CD4-positive, alpha-beta T cell (primary cell): ENCODE measurements at regions not wholly inside any gene's neighbourhood (a gene's known extent, or its start where the extent isn't known, plus 50 kb on each side); places are given as distances from the start of the nearest gene placed in this dataset.

ENCODE experiments used
- ATAC-seq: fragments of 200-7000 bp; cut with Tn5 transposase; one replicate; pipeline ENCODE4 v1.10.0; 2022; ENCODE audit warnings: mild to moderate bottlenecking; ENCODE audit not compliant: poor library complexity
- CTCF ChIA-PET: fragments of 350-600 bp; sonication (Branson Sonifier 250); formaldehyde crosslinking; loops from one replicate; lab custom pipeline; 2021; ENCODE audit warnings: antibody characterized with exemption, inconsistent platforms; lab: Charles Lee
- POLR2A ChIA-PET: fragments of 350-600 bp; sonication (Branson Sonifier 250); formaldehyde crosslinking; loops from one replicate; lab custom pipeline; 2021; ENCODE audit warnings: antibody characterized with exemption, inconsistent platforms; lab: Charles Lee
- DNase-seq, 14 experiments: peaks; one replicate each; pipeline ENCODE4 v3.0.0-alpha.2; 2013 to 2020; ENCODE audit warnings: mixed read lengths in 2 of 14
- H3K27ac ChIP-seq, 2 donors: one replicate each; pipeline versions ENCODE4 v1.5.1 to v1.7.0; 2013; ENCODE audit warnings: low read length in 2 of 2, low read depth in 1 of 2, mild to moderate bottlenecking in 1 of 2
- H3K27me3 ChIP-seq, 2 experiments: 1 replicate in 1 of 2; 2 replicates in 1 of 2; pipeline versions ENCODE4 v1.6.1 to v1.7.0; 2013; ENCODE audit warnings: low read length in 2 of 2, control low read depth in 1 of 2, mild to moderate bottlenecking in 1 of 2, moderate library complexity in 1 of 2; ENCODE audit not compliant: insufficient read depth in 2 of 2, control insufficient read depth in 1 of 2
- H3K36me3 ChIP-seq: one replicate; pipeline ENCODE4 v1.6.1; 2013; ENCODE audit warnings: low read length, control low read depth; ENCODE audit not compliant: insufficient read depth
- H3K4me1 ChIP-seq: one replicate; pipeline ENCODE4 v1.6.1; 2013; ENCODE audit warnings: low read length, control low read depth; ENCODE audit not compliant: insufficient read depth
- H3K4me3 ChIP-seq: one replicate; pipeline ENCODE4 v1.5.1; 2013; ENCODE audit warnings: mild to moderate bottlenecking, low read length, moderate library complexity
- H3K9me3 ChIP-seq, 2 experiments: 1 replicate in 1 of 2; 2 replicates in 1 of 2; pipeline versions ENCODE4 v1.6.1 to v1.7.0; 2013; ENCODE audit warnings: low read length in 2 of 2, mild to moderate bottlenecking in 2 of 2, control low read depth in 1 of 2, moderate library complexity in 1 of 2; ENCODE audit not compliant: control insufficient read depth in 1 of 2, insufficient read depth in 1 of 2
- H3K27ac Mint-ChIP-seq: one replicate; pipeline ENCODE4 v1.8.0; 2020; ENCODE audit warnings: mixed read lengths
- H3K27me3 Mint-ChIP-seq: one replicate; pipeline ENCODE4 v1.8.0; 2021; ENCODE audit warnings: mixed read lengths
- H3K36me3 Mint-ChIP-seq: one replicate; pipeline ENCODE4 v1.8.0; 2021; ENCODE audit warnings: low read depth, mixed read lengths
- H3K4me1 Mint-ChIP-seq: one replicate; pipeline ENCODE4 v1.8.0; 2021; ENCODE audit warnings: low read depth, mixed read lengths
- H3K4me3 Mint-ChIP-seq: one replicate; pipeline ENCODE4 v1.8.0; 2020; ENCODE audit warnings: mild to moderate bottlenecking, mixed read lengths
- H3K9me3 Mint-ChIP-seq: one replicate; pipeline ENCODE4 v1.8.0; 2020; ENCODE audit warnings: mixed read lengths
- intact Hi-C, 2 experiments: fragments of 100-400 bp; cut with DNase I in 1 of 2; cut with micrococcal nuclease in 1 of 2; formaldehyde crosslinking; loops; one replicate each; pipeline versions ENCODE4 v1.15.1 to v1.9.0; 2023 to 2025; cut with DNase I, micrococcal nuclease
- TF ChIP-seq, protein P1 (sequence below): fragments of 200-600 bp; IDR thresholded peaks from one replicate; pipeline ENCODE4 v1.8.0; 2022; ENCODE audit warnings: antibody characterized with exemption, mild to moderate bottlenecking

- TF ChIP-seq, protein P1, sequence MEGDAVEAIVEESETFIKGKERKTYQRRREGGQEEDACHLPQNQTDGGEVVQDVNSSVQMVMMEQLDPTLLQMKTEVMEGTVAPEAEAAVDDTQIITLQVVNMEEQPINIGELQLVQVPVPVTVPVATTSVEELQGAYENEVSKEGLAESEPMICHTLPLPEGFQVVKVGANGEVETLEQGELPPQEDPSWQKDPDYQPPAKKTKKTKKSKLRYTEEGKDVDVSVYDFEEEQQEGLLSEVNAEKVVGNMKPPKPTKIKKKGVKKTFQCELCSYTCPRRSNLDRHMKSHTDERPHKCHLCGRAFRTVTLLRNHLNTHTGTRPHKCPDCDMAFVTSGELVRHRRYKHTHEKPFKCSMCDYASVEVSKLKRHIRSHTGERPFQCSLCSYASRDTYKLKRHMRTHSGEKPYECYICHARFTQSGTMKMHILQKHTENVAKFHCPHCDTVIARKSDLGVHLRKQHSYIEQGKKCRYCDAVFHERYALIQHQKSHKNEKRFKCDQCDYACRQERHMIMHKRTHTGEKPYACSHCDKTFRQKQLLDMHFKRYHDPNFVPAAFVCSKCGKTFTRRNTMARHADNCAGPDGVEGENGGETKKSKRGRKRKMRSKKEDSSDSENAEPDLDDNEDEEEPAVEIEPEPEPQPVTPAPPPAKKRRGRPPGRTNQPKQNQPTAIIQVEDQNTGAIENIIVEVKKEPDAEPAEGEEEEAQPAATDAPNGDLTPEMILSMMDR, result no peak
- ATAC-seq, result no peak
- H3K4me3 ChIP-seq, result no peak overlapping the region
- H3K9me3 ChIP-seq, result no peaks in the 10 kb centered on the region
- no peak overlapping the region for H3K27ac ChIP-seq
- H3K27ac Mint-ChIP-seq, result no peak overlapping the region
- H3K27me3 ChIP-seq, result no peaks in the 10 kb centered on the region
- no peak overlapping the region for H3K4me3 Mint-ChIP-seq
- no peaks in the 10 kb centered on the region for H3K4me1 ChIP-seq
- no peaks in the 10 kb centered on the region for H3K36me3 ChIP-seq
- H3K4me1 Mint-ChIP-seq, result no peaks in the 10 kb centered on the region
- intact Hi-C loops, result no loop called here
- no peak for DNase-seq
- peaks cover 5% of the 10 kb centered on the region for H3K9me3 Mint-ChIP-seq
- no peaks in the 10 kb centered on the region for H3K36me3 Mint-ChIP-seq
- POLR2A ChIA-PET, result no interaction called here
- H3K27me3 Mint-ChIP-seq, result no peaks in the 10 kb centered on the region
- CTCF ChIA-PET, result no interaction called here
Observed at GRCh38 chr4:135840781-135841180, 1639.2 kb upstream of the PABPC4L start.

DNA sequence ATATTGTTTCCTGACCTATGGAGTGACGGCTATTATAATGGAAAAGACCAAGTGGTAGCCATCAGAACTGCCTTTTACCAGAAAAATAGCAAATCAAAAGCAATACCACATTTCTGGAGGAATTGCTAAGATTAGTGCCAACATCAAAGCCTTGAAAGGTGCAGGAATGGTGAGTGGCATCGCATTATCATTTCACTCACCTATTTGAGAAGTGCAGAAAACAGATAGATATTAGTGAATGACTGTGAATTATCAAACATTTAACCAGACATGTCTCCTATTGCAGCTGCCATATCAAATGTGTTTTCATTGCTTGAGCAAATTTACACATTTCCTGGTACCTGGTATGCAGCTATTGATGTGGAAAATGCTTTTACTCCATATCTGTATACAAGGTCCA is 1638.1 kb upstream of the PABPC4L start:
- intact Hi-C loops, result no loop called here
- H3K36me3 Mint-ChIP-seq, result no peaks in the 10 kb centered on the region
- no peak for ATAC-seq
- H3K27me3 ChIP-seq, result no peaks in the 10 kb centered on the region
- H3K9me3 Mint-ChIP-seq, result peaks cover 5% of the 10 kb centered on the region
- TF ChIP-seq, protein P1, result no peak
- H3K9me3 ChIP-seq, result peaks cover 0 to 4% of the 10 kb centered on the region in 2 experiments
- POLR2A ChIA-PET, result no interaction called here
- CTCF ChIA-PET, result no interaction called here
- no peak overlapping the region for H3K27ac ChIP-seq
- H3K36me3 ChIP-seq, result no peaks in the 10 kb centered on the region
- no peaks in the 10 kb centered on the region for H3K27me3 Mint-ChIP-seq
- H3K4me1 Mint-ChIP-seq, result no peaks in the 10 kb centered on the region
- no peak for DNase-seq
- no peak overlapping the region for H3K4me3 ChIP-seq
- H3K27ac Mint-ChIP-seq, result no peak overlapping the region
- no peak overlapping the region for H3K4me3 Mint-ChIP-seq
- no peaks in the 10 kb centered on the region for H3K4me1 ChIP-seq

GRCh38 chr4:135838889-135839288 is 1637.3 kb upstream of the PABPC4L start:
- Mint-ChIP-seq H3K27me3 (no peaks in the 10 kb centered on the region), H3K9me3 (peaks cover 5% of the 10 kb centered on the region), H3K36me3 (no peaks in the 10 kb centered on the region), H3K27ac (no peak overlapping the region), H3K4me3 (no peak overlapping the region), H3K4me1 (no peaks in the 10 kb centered on the region)
- ChIA-PET POLR2A (no interaction called here), CTCF (no interaction called here)
- H3K4me3 ChIP-seq, result no peak overlapping the region
- no peak overlapping the region for H3K27ac ChIP-seq
- H3K9me3 ChIP-seq, result peaks cover 0 to 4% of the 10 kb centered on the region in 2 experiments
- DNase-seq (no peak), ATAC-seq (no peak)
- H3K36me3 ChIP-seq, result no peaks in the 10 kb centered on the region
- no peaks in the 10 kb centered on the region for H3K4me1 ChIP-seq
- H3K27me3 ChIP-seq, result no peaks in the 10 kb centered on the region
- intact Hi-C loops, result no loop called here
- TF ChIP-seq, protein P1, result no peak
